ENCODE measurements at regions not wholly inside any gene's neighbourhood (a gene's known extent, or its start where the extent isn't known, plus 50 kb on each side); places are given as distances from the start of the nearest gene placed in this dataset.

- TF ChIP-seq ARID3A (IDR thresholded peaks at IDR 0.05; ENCODE audit: low read depth, low read length) (no peak), THAP11 (CRISPR knock-in tag; IDR thresholded peaks at IDR 0.05) (no peak)
Measured at GRCh38 chr16:79475841-79476240, 124.7 kb downstream of the MAF start.
